Panc1 (cell line): ENCODE measurements at regions not wholly inside any gene's neighbourhood (a gene's known extent, or its start where the extent isn't known, plus 50 kb on each side); places are given as distances from the start of the nearest gene placed in this dataset.

Source experiments
- CTCF ChIP-seq: fragments of 450-650 bp; IDR thresholded peaks from 2 replicates; pipeline ENCODE4 v1.5.1; 2017; ENCODE audit warnings: mild to moderate bottlenecking
- POLR2AphosphoS5 ChIP-seq: IDR thresholded peaks from 2 replicates; pipeline ENCODE4 v1.6.1; 2012; ENCODE audit warnings: mild to moderate bottlenecking, low read depth, low read length, moderate library complexity
- SIN3A ChIP-seq: IDR thresholded peaks from 2 replicates; pipeline ENCODE4 v1.6.1; 2012; ENCODE audit warnings: low read depth, mild to moderate bottlenecking, low read length, moderate library complexity, borderline replicate concordance; ENCODE audit not compliant: insufficient read depth

DNA sequence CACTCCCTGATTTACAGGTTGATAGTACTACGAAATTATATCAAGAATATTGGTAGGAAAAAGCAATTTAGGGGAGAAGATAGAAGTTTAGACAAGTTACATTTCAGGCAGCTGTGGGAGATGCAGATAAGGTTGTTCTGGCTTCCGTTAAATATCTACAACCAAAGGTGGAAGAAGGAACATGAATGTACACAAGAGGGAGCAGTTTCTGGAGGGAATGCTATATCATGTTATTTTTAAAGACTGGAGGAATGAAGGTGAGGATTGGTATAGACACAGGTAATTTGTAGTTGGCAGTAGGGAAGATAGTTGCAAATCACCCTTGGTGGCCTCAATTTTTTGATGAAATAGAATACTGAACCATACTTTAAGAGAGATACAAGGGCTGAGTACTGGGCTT, 187.3 kb upstream of the NMUR2 start:
- TF ChIP-seq CTCF: no peak; the same call in 1 of the 2 replicates
- TF ChIP-seq POLR2AphosphoS5: no peak
- TF ChIP-seq SIN3A: no peak
